ENCODE measurements at regions not wholly inside any gene's neighbourhood (a gene's known extent, or its start where the extent isn't known, plus 50 kb on each side); places are given as distances from the start of the nearest gene placed in this dataset.

DNA sequence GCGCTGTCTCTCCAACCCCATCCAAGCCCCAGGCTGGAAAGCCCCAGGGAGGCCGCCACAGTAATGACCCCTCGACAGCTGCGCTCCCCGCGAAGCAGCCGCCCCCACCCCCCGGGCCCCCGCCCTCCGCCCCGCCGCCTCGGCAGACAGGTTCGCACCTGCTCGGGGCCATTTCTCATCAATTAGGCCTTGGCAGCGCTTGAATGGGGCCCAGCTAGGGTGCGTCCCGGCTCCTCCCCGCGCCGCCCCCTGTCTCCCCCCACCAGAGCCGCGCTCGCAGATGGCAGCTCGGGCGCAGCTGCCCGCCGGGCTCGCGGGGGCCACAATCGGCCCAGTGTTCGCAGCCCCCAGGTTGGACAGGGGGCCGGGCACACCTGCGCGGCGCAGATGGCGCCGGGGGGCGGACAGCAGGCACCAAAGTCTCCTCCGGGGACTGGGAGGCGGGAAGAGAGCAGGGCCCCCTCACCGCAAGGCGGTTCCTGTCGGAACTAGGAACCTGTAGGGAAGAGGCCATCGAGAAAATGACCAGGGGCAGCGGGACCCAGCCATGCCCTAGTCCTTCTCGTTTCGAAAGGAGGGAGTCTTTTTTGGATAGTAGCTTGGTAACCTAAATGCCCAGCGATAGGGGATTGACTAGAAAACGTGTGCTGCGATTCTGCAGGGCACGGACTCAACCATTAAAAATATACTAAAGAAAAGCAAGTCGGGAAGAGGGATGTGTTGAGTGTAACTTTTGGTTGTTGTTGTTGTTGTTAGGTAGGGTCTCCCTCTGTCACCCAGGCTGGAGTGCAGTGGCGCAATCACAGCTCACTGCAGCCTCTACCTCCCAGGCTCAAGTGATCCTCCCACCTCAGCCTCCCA, 83.2 kb upstream of the EYA2 start:
- DNase-seq (ENCODE audit: low read depth), result no peak
- no peak for TF ChIP-seq CTCF (IDR thresholded peaks at IDR 0.05; ENCODE audit: insufficient read depth, low read depth, low read length, missing control alignments)
- H3K4me3 ChIP-seq (ENCODE audit: low read depth, low read length), result no peak overlapping the region

DNA sequence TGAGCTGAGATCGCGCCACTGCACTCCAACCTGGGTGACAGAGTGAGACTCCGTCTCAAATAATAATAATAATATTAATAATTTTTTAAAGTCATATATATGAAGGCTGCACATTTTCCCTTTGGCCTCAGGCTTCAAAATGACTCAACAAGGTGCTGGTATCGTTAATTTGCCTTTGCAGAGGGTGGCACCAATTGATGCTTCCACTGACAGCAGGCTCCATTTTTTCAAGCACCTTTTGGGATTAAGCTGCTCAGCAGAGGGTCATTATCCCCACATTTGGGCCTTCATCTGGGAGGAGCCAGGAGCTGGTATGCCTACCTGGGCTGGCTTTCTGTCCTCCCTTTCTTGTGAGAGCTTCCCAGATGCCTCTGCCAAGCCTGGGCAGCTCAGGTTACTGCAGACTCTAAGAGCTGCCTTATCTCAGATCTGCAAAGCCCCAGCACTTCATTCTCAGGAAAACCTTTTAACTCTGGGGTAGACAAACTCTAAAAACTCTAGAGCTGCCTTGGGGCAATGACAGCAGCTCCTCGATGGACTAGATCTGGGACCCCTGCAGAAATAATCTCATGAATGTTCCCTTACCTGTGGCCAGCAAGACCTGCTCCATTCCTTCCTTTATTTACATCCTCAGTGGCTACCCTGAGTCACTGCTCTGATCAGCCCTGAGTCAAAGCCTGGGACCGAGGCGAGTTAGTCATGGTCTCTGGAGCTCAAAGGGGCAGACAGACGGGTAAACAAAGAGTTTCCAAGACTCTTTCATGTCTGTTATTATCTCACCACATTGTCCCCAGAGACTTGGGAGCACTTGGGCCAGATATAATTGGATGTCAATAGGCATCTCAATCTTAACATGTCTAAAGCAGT, 80.0 kb upstream of the EYA2 start:
- TF ChIP-seq CTCF (IDR thresholded peaks at IDR 0.05; ENCODE audit: insufficient read depth, low read depth, low read length, missing control alignments), result no peak
- DNase-seq (ENCODE audit: low read depth), result peak; percentile 9
- no peak overlapping the region for H3K4me3 ChIP-seq (ENCODE audit: low read depth, low read length)

DNA sequence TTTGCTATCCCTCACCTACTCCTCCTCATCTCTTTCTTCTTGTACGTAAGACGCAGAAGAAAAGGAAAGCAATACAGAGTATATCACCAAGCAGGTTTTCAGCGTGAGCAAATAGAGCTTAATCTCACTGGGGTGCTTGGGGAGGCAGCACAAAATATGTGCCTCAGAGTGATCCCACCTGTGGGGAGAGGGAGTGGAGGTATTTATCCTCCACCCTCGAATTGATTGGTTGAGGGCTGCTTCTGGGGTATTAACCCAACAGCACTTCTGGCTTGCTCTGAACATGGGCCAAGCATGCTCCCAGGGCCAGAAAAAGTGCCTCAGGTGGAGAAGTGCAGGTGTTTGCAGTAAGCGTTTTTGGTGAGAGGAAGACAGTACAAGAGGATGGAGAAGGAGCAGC, 78.5 kb upstream of the EYA2 start:
- no peak overlapping the region for H3K4me3 ChIP-seq (ENCODE audit: low read depth, low read length)
- DNase-seq (ENCODE audit: low read depth), result no peak
- no peak for TF ChIP-seq CTCF (IDR thresholded peaks at IDR 0.05; ENCODE audit: insufficient read depth, low read depth, low read length, missing control alignments)

DNA sequence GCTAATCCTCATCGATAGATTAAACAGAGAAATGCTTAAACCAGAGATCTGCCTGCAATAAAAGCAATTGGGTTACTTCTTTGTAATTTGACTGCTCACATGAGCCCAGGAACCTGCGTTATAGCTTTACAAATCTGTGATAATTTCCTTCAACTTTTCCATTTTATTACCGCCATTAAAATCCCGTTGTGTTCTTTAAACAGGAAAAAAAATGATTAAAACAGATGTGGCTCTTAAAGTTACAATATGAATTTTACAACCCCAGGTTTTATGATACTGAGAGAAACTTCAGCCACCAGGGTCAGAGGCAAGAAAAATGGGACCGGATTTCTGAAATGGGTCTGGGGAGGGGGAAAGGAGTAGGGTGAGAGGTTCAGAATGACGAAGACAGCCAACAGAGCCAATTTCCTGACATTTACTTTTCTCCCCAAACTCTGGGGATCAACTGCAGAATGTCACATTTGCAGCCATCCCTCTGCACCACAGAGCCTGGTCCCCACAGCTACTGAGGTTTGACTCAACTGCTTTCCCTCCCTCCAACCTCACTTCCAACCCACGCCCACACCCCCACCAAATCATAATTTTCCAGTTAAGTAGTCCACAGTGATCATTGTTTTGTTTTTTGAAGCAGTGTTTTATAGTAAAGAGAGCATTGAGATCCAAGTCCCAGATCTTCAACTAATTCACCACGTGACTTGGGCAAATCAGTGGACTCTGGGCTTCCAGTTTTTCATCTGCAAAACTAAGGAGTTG, 77.6 kb upstream of the EYA2 start:
- no peak for DNase-seq (ENCODE audit: low read depth)
- H3K4me3 ChIP-seq (ENCODE audit: low read depth, low read length), result no peak overlapping the region
- no peak for TF ChIP-seq CTCF (IDR thresholded peaks at IDR 0.05; ENCODE audit: insufficient read depth, low read depth, low read length, missing control alignments)

- no peak overlapping the region for H3K4me3 ChIP-seq (ENCODE audit: low read depth, low read length)
- no peak for TF ChIP-seq CTCF (IDR thresholded peaks at IDR 0.05; ENCODE audit: insufficient read depth, low read depth, low read length, missing control alignments)
- no peak for DNase-seq (ENCODE audit: low read depth)
These were observed 74.0 kb upstream of the EYA2 start for GRCh38 chr20:46820682-46821081.

- no peak for TF ChIP-seq CTCF (IDR thresholded peaks at IDR 0.05; ENCODE audit: insufficient read depth, low read depth, low read length, missing control alignments)
- no peak for DNase-seq (ENCODE audit: low read depth)
These were observed 71.3 kb upstream of the EYA2 start for GRCh38 chr20:46823271-46823751.

More at GRCh38 chr20:46823271-46823751, 71.3 kb upstream of the EYA2 start:
- H3K4me3 ChIP-seq (ENCODE audit: low read depth, low read length), result no peak overlapping the region
